ENCODE measurements at regions not wholly inside any gene's neighbourhood (a gene's known extent, or its start where the extent isn't known, plus 50 kb on each side); places are given as distances from the start of the nearest gene placed in this dataset.
"Not testable (repeated sequence)": the region's sequence is repeated elsewhere in the genome, so short reads cannot be mapped to it uniquely, and the experiment has no call there.

DNA sequence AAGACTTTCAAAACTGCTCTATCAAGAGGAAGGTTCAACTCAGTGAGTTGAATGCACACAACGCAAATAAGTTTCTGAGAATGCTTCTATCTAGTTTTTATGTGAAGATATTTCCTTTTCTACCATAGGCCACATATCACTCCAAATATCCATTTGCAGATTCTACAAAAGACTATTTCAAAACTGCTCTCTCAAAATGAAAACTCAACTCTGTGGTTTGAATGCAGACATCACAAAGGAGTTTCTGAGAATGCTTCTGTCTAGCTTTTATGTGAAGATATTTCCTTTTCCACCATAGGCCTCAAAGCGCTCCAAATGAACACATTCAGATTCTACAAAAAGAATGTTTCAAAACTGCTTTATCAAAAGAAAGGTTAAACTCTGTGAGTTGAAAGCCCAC, 1093.1 kb upstream of the DEFB115 start:
- not testable (repeated sequence) for H3K4me3 ChIP-seq (ENCODE audit: control insufficient read depth, low read depth, low read length); DNase-seq (ENCODE audit: low read depth)

DNA sequence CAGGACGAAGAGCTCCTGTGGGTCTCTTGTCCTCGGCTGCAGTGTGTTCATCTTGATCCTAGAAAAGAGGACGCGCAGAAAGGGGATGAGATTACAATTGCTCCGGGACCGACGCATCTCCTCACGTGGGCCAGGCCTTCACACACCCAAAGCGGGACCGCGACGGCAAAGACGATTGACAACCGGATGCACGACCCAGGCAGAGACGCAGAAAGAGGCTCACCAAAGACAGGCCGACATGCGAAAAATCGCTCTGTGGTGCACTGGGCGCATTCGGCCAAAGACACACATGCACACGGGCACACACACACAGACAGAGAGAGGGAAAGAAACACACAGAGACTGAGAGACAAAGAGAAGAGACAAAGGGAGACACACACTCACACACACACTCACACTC, 1089.9 kb upstream of the DEFB115 start:
- no peak overlapping the region for H3K4me3 ChIP-seq (ENCODE audit: control insufficient read depth, low read depth, low read length)
- no peak for TF ChIP-seq CTCF (conservative IDR thresholded peaks at IDR 0.05; ENCODE audit: control insufficient read depth, insufficient read depth, low read depth, low read length)
- DNase-seq (ENCODE audit: low read depth): no peak

DNA sequence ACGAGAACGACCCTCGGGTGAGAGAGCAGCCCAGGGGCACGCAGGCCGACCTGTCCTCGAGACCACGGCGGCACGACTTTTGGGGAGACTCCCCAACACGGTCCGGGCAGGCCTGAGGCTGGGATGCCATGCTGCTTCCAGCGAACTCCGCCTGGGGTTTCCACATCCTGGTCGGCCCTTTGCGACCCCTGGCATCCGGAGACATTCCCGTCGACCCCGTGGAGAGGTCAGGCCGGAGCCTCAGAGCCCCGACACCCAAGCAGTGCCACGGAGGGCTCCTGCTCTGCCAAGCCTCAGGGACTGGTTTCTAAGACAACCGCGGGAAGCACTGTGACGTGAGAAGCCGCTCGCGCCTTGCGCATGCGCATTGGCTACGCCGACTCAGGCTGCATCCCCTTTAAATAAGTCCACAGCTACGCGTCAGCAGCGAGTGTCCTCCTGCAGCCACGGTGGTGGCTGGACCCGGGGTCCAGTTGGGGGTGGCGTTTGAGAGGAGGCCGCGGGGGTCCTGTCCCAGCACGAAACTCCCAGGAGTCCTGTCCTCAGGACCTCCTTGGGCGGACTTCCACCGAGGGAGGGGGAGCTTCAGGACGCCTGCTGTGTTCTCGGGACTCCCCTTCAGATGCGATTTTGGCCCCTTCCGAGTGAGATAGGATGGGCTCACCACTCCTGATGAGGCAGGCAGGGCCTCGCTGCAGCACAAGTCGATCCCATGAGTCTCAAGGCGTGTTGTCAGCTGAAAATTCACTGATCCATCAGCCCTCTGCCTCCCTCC, 1089.3 kb upstream of the DEFB115 start:
- no peak overlapping the region for H3K4me3 ChIP-seq (ENCODE audit: control insufficient read depth, low read depth, low read length)
- no peak for TF ChIP-seq CTCF (conservative IDR thresholded peaks at IDR 0.05; ENCODE audit: control insufficient read depth, insufficient read depth, low read depth, low read length)
- DNase-seq (ENCODE audit: low read depth): no peak

- no peak for TF ChIP-seq CTCF (conservative IDR thresholded peaks at IDR 0.05; ENCODE audit: control insufficient read depth, insufficient read depth, low read depth, low read length)
- DNase-seq (ENCODE audit: low read depth): no peak
- no peak overlapping the region for H3K4me3 ChIP-seq (ENCODE audit: control insufficient read depth, low read depth, low read length)
Observed at GRCh38 chr20:30168800-30169138, 1088.7 kb upstream of the DEFB115 start.

DNA sequence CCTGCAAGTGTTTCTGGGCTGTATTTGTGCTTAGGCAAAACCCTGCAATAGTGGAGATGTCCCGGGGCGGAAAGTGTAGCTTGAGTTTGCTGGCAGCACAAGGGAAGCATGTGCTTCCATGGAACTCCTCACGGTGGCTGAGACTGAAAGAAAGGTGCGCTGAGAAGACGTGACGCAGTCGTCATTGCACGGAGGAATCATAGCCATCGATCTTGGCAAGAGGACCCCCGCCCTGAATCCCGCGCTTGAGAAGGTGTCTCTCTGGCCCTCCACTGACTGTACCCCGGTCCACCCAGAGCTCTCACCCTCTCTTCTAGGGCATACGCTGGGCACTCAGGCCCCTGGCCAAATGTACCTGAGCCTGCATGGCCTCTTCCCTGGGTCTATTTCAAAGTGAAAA, 1081.8 kb upstream of the DEFB115 start:
- no peak overlapping the region for H3K4me3 ChIP-seq (ENCODE audit: control insufficient read depth, low read depth, low read length)
- no peak for TF ChIP-seq CTCF (conservative IDR thresholded peaks at IDR 0.05; ENCODE audit: control insufficient read depth, insufficient read depth, low read depth, low read length)
- DNase-seq (ENCODE audit: low read depth): no peak

DNA sequence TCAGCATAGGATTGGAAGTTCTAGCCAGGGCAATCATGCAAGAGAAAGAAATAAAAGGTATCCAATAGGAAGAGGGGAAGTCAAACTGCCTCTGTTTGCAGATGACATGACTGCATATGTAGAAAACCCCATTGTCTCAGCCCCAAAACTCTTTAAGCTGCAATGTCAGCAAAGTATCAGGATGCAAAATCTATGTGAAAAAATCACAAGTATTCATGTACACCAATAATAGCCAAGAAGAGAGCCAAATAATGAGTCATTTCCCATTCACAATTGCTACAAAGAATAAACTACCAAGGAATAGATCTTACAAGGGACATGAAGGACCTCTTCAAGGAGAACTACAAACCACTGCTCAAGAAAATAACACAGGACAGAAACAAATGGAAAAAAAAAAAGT, 1074.3 kb upstream of the DEFB115 start:
- not testable (repeated sequence) for H3K4me3 ChIP-seq (ENCODE audit: control insufficient read depth, low read depth, low read length); DNase-seq (ENCODE audit: low read depth)

GRCh38 chr20:30191785-30192184, 1065.7 kb upstream of the DEFB115 start:
- not testable (repeated sequence) for H3K4me3 ChIP-seq (ENCODE audit: control insufficient read depth, low read depth, low read length); DNase-seq (ENCODE audit: low read depth)

DNA sequence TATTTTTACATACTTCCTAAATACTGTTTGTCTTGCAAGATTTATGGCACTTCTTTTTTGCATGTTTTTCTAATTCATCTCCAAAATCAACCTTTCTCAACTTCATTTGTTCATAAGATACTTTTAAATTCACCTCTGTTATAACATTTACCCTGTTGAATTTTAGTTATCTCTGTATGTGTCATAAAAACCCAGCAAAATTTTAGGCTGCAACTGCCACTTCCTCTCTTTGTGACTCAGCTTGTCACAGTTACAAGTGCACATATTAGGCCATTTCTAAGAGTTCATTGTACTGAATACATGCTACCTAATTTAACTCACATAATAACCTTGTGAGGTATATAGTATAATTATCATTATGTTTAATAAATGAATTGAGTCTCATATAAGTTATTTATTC, 1023.0 kb upstream of the DEFB115 start:
- DNase-seq (ENCODE audit: low read depth); H3K4me3 ChIP-seq (ENCODE audit: control insufficient read depth, low read depth, low read length): not testable (repeated sequence)

DNA sequence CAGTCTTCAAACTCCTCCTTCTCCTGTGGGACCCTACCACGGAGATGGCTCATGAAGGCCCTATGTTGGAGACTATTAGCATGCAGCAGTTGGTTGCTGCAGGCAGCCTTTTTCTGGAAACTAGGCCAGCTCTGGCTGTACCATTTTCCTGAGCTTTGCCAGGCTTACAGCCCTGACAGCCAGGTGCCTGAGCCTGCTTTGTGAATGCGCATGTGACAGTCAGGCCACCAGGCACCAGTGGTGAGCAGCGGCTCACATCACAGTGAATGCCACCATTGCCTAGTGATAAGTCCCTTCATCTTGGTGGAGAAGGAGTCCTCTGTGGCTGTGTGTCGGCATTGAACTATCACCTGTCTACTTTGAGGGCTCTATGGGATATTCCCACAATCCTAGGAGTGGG, 982.4 kb upstream of the DEFB115 start:
- not testable (repeated sequence) for H3K4me3 ChIP-seq (ENCODE audit: control insufficient read depth, low read depth, low read length); DNase-seq (ENCODE audit: low read depth)

Measured in fibroblast of mammary gland (primary cell).